Smooth muscle cell (in vitro differentiated cells): ENCODE measurements at regions not wholly inside any gene's neighbourhood (a gene's known extent, or its start where the extent isn't known, plus 50 kb on each side); places are given as distances from the start of the nearest gene placed in this dataset.

Source experiments
- DNase-seq: peaks from one replicate; lab custom pipeline; 2025; ENCODE audit not compliant: unreplicated experiment; lab: John Stamatoyannopoulos, UW
- H2AFZ ChIP-seq: fragments of 200-600 bp; sonication (generic); 2 replicates; pipeline ENCODE4 v1.6.0; 2016; ENCODE audit warnings: antibody characterized with exemption, low read depth, mild to moderate bottlenecking
- H3F3A ChIP-seq: fragments of 200-600 bp; sonication (generic); 2 replicates; pipeline ENCODE4 v1.6.0; 2017; ENCODE audit warnings: antibody characterized with exemption, low read depth
- H3K27ac ChIP-seq: fragments of 200-600 bp; sonication (generic); 2 replicates; pipeline ENCODE4 v1.5.1; 2016; ENCODE audit warnings: low read depth, mild to moderate bottlenecking
- H3K27me3 ChIP-seq: fragments of 200-600 bp; sonication (generic); 2 replicates; pipeline ENCODE4 v1.6.1; 2016; ENCODE audit warnings: low read depth, mild to moderate bottlenecking
- H3K36me3 ChIP-seq: fragments of 200-600 bp; sonication (generic); 2 replicates; pipeline ENCODE4 v1.5.1; 2016; ENCODE audit warnings: low read depth
- H3K4me1 ChIP-seq: fragments of 200-600 bp; sonication (generic); 2 replicates; pipeline ENCODE4 v1.5.1; 2016; ENCODE audit warnings: low read depth
- H3K4me2 ChIP-seq: fragments of 200-600 bp; sonication (generic); 2 replicates; pipeline ENCODE4 v1.6.0; 2016; ENCODE audit warnings: mild to moderate bottlenecking
- H3K4me3 ChIP-seq: fragments of 200-600 bp; sonication (generic); 2 replicates; pipeline ENCODE4 v1.5.1; 2016; ENCODE audit warnings: mild to moderate bottlenecking
- H3K79me2 ChIP-seq: fragments of 200-600 bp; sonication (generic); 2 replicates; pipeline ENCODE4 v1.6.0; 2016; ENCODE audit warnings: low read depth, mild to moderate bottlenecking
- H3K9ac ChIP-seq: fragments of 200-600 bp; sonication (generic); 2 replicates; pipeline ENCODE4 v1.6.0; 2016; ENCODE audit warnings: low read depth
- H3K9me3 ChIP-seq: fragments of 200-600 bp; sonication (generic); replicated peaks from 2 replicates; pipeline ENCODE4 v1.5.1; 2016; ENCODE audit warnings: low read depth
- H4K20me1 ChIP-seq: fragments of 200-600 bp; sonication (generic); 2 replicates; pipeline ENCODE4 v1.6.0; 2016; ENCODE audit warnings: low read depth
- CTCF ChIP-seq: fragments of 200-600 bp; sonication (generic); IDR thresholded peaks from 2 replicates; pipeline ENCODE4 v1.5.1; 2017; ENCODE audit warnings: borderline replicate concordance, mild to moderate bottlenecking, antibody characterized with exemption; ENCODE audit not compliant: insufficient read depth, poor library complexity, severe bottlenecking
- WGBS: methylation state at CpG from one replicate; pipeline ENCODE4 v1.1.7; 2016; ENCODE audit warnings: low lambda C conversion rate; 5-methylcytosine and 5-hydroxymethylcytosine counted together

- H3F3A ChIP-seq, result no peaks in the 10 kb centered on the region
- 75% methylated on average over 2 of the region's 2 CpGs for WGBS
Observed at GRCh38 chr1:36717431-36717830, 234.7 kb upstream of the CSF3R start.

GRCh38 chr1:36715797-36716196 is 233.1 kb upstream of the CSF3R start:
- no peak for TF ChIP-seq CTCF

More at GRCh38 chr1:36717431-36717830, 234.7 kb upstream of the CSF3R start:
- H3K27ac ChIP-seq, result no peak overlapping the region
- H3K9ac ChIP-seq, result no peak overlapping the region
- no peaks in the 10 kb centered on the region for H3K79me2 ChIP-seq
- TF ChIP-seq CTCF, result no peak
- H3K4me2 ChIP-seq, result no peak overlapping the region
- H3K9me3 ChIP-seq, result no peaks in the 10 kb centered on the region
- no peaks in the 10 kb centered on the region for H3K36me3 ChIP-seq
- H2AFZ ChIP-seq, result no peak overlapping the region
- DNase-seq, result no peak
- H3K4me1 ChIP-seq, result no peaks in the 10 kb centered on the region
- H3K27me3 ChIP-seq, result peaks cover 9% of the 10 kb centered on the region
- H4K20me1 ChIP-seq, result no peaks in the 10 kb centered on the region
- H3K4me3 ChIP-seq, result no peak overlapping the region

GRCh38 chr1:36714301-36714700 is 231.6 kb upstream of the CSF3R start:
- TF ChIP-seq CTCF, result no peak
- DNase-seq, result no peak
- Histone ChIP-seq H3K27ac (no peak overlapping the region), H3K4me1 (peaks cover 21% of the 10 kb centered on the region), H3K27me3 (peaks cover 11% of the 10 kb centered on the region), H4K20me1 (no peaks in the 10 kb centered on the region), H3F3A (no peaks in the 10 kb centered on the region), H3K79me2 (no peaks in the 10 kb centered on the region), H3K4me2 (no peak overlapping the region), H3K4me3 (no peak overlapping the region), H2AFZ (no peak overlapping the region), H3K9ac (no peak overlapping the region), H3K36me3 (no peaks in the 10 kb centered on the region), H3K9me3 (no peaks in the 10 kb centered on the region)
- 69% methylated on average over 2 of the region's 2 CpGs for WGBS

More at GRCh38 chr1:36715797-36716196, 233.1 kb upstream of the CSF3R start:
- Histone ChIP-seq H3K27ac (no peak overlapping the region), H3K9me3 (no peaks in the 10 kb centered on the region), H3K36me3 (no peaks in the 10 kb centered on the region), H3K79me2 (no peaks in the 10 kb centered on the region), H3K27me3 (peaks cover 16% of the 10 kb centered on the region), H3K4me3 (no peak overlapping the region), H3K9ac (no peak overlapping the region), H3F3A (no peaks in the 10 kb centered on the region), H3K4me2 (no peak overlapping the region), H3K4me1 (peaks cover 10% of the 10 kb centered on the region), H2AFZ (no peak overlapping the region), H4K20me1 (no peaks in the 10 kb centered on the region)
- DNase-seq, result no peak
- WGBS, result 82% methylated on average over 2 of the region's 2 CpGs

- no peaks in the 10 kb centered on the region for H4K20me1 ChIP-seq
- peaks cover 22% of the 10 kb centered on the region for H3K27me3 ChIP-seq
- H3K9ac ChIP-seq, result no peak overlapping the region
- H3K4me1 ChIP-seq, result peaks cover 21% of the 10 kb centered on the region
- no peak for TF ChIP-seq CTCF
- no peaks in the 10 kb centered on the region for H3K79me2 ChIP-seq
- H3K4me3 ChIP-seq, result no peak overlapping the region
- H3K4me2 ChIP-seq, result no peak overlapping the region
- WGBS, result 57% methylated on average over 2 of the region's 2 CpGs
- H3K9me3 ChIP-seq, result no peaks in the 10 kb centered on the region
- no peak for DNase-seq
- H3K27ac ChIP-seq, result no peak overlapping the region
- no peaks in the 10 kb centered on the region for H3K36me3 ChIP-seq
- H3F3A ChIP-seq, result no peaks in the 10 kb centered on the region
- H2AFZ ChIP-seq, result no peak overlapping the region
Observed at GRCh38 chr1:36711480-36711879, 228.8 kb upstream of the CSF3R start.
